ENCODE measurements at regions not wholly inside any gene's neighbourhood (a gene's known extent, or its start where the extent isn't known, plus 50 kb on each side); places are given as distances from the start of the nearest gene placed in this dataset.
"Not testable (repeated sequence)": the region's sequence is repeated elsewhere in the genome, so short reads cannot be mapped to it uniquely, and the experiment has no call there.

DNA sequence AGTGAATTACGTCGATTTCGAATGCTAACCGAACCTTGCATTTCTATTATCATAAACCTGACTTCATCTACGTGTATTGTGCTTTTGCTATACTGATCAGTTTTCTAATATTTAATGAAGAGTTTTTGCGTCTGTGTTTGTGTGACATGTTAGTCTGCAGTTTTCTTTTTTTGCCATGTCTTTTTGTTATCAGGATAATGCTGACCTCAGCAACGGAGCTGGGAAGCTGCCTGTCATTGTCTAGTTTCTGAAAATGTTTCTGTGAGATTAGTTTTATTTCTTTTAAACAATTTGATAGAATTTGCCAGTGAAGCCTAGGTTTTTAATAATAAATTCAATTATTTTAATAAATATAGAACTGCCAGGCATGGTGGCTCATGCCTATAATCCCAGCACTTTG is 139.3 kb downstream of the LAT start:
- not testable (repeated sequence) for DNase-seq

DNA sequence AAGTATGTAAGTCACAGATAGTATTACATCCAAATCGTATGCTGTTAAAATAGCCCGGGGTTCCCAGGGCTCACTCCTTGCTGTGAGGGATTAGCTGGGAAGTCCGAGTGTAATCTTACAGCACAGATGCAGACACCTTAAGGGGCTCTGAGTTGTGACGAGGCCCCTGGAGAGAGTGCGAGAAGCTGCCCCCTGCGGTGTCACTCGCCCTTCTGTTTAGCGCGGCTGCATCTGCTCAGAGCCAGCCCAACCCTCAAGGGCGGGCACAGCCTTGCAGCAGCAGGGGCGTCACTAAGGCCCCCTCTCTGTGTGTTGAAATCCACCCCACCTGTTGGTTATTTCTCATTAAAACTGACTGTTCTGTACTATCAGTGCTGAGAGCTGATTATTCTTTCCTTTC is 135.8 kb downstream of the LAT start:
- not testable (repeated sequence) for DNase-seq

DNA sequence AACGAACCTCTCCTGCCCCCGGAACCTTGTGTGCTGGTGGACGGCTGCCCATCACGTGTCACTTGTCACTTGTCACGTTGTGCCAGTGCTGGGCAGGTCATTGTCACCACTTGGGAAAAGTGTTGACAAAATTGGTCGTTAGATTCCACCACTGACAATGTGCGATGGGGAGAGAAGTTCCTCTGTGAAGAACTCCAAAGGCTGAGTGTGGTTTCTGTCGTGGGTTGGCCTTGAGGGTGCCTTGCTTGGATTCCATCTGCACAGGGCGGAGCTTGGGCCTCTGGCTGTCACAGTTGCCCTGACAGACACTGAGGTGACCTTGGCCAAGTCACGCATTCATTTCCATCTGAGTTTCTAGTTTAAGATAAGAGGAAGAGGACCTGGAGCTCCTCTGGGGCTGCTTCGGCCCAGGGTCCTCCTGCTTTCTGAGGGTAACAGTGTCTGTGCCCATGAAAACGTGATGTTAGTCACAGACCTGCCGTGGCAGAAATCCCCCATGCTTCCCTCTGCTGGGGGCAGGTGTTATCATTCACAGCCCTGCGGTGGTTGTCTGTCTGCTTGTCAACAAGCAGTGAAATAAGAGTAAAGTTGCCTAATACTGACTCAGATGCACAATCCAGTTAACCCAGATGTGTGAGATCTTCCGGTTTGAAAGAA is 133.6 kb downstream of the LAT start:
- DNase-seq, result peak; percentile 17

DNA sequence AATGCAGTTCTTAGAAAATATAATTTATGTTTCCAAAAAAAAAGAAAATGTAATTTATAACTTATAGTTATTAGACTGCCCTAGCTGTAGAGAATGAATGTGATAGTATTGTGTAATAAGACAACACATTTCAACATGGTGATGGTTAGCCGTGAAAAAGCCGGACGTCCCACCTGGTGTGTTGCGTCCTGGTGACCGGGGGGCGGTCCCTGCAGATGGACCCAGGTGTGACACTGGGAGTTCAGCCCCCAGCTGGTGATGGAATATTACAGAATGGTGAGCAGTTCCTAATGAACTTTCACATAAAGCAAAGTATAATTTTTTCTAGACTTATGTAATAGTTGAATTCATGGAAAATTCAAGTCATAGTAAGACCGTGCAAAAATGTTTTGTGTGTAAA is 132.8 kb downstream of the LAT start:
- no peak for DNase-seq

DNA sequence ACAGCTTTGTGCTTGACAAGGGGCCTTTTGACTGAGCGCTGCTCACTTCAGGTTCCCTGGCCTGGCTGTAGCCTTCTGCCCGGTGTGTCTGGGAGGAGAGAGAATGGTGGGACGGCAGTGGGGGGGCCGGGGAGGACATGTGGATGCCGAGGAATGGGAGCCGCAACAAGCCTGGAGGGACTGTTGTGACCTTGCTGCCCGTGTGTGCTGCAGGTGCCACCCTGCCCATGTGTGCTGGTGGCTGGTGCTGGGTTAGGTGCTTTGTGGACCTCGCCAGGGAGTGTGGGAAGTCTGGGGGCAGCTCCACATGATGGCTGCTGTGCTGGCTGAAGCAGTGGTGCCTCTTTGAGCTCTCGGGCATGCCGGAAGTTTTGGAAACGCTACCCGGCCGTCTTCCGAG is 132.1 kb downstream of the LAT start:
- DNase-seq, result no peak

DNA sequence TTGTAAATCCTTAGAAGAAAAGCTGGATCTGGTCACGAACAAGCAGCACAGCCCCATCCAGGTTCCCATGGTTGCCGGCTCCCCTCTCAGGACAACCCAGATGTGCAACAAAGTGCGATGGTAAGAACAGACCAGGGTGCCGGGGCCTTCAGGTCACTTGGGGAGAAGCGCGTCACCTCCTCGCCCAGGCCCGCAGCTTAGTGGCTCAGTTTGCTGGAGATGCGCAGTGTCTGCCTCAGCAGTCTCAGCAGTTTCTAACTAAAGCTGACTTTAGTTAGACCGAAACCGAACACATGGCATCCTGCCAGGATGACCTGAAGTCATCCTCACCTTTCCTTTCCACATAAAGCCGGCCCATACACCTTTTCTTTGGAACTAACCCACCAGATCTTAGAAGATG is 131.4 kb downstream of the LAT start:
- DNase-seq, result not testable (repeated sequence)

DNA sequence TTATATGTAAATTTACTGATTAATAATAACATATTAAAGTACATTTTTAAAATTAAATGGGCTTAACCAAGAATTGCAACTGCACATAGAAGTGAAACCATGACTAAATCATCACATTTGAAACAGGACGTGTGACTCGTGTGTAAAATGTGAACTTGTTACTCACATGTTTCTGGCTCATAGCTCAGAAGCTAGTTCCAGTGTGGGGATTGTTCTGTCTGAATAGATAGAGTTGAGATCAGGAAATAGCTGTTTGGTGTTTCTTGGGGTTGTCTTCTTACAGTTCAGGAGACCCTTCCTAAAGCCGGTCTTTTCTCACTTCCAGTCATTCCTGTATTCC is 130.9 kb downstream of the LAT start:
- not testable (repeated sequence) for DNase-seq

DNA sequence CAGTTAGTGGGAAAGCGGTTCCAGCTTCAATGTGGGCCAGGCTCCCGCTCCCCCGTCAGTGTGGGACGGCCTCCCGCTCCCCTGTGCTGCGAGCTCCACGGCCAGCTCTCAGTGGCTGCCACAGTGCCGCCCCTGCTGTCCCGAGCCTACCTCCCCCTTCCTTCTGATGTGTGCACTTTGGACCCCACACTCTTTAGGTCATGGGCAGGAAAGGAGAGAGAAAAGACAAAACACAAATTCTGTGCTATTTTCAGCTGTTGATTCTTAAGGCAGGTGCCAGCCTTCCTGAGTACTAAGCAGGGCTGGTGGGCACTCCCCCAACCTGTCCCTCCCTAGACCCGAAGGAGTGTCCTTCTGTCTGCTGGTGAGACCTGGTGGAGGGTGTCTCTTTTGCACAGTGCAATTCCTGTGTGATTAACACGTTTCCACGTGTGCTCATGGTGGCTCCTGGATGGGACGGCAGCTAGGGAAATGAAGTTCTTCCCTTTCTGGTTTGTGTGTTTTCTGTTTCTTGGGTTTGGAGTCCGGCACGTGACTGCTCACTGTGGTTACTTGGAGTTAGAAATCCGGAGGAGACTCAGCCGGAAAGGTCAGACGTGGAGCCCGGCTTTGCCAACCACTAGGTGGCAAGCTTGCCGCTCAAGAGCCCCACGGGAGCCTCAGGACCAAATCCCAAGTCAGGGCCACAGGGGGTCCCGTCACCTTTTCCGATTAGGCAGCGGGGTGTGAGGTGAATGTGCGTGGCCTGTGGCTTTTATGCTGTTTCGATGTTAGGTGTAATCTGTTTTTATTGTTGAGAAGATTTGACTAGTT is 130.3 kb downstream of the LAT start:
- DNase-seq, result not testable (repeated sequence)

DNA sequence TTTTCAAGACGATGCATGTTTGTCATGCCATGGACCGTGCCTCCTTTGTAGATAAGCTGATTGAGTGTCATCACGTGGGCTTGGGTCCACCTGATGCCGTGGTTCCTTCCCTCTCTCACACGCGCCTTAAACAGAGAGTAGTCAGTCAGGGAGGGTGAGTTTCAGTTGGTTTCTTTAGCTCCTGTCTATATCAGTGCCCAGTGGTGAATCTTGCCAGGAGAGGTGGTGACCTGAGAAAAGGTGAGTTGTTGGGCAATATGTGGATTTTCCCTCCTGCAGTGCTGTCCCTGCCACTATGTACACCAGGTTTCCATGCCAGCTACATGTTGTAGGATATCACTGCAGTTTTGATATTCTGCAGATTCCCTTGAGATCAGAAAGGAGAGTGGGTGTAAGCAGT is 129.7 kb downstream of the LAT start:
- DNase-seq, result no peak

DNA sequence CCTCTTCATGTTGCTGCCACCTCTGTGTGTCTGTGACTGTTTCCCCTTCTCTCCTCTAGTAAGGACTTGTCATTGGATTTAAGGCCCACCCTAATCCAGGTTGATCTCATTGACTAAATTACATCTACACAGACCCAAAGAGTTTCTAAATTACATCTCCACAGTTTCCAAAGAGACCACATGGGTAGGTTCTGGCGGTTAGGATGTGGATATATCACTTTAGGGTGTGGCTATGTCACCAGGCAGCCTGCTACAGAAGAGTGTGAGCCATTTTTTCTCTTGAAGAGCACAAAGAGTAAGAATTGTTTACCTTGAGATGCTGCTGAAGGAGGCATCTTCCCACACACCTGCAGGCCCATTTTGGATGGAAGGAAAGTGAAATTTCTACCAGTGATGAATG is 128.6 kb downstream of the LAT start:
- not testable (repeated sequence) for DNase-seq

DNA sequence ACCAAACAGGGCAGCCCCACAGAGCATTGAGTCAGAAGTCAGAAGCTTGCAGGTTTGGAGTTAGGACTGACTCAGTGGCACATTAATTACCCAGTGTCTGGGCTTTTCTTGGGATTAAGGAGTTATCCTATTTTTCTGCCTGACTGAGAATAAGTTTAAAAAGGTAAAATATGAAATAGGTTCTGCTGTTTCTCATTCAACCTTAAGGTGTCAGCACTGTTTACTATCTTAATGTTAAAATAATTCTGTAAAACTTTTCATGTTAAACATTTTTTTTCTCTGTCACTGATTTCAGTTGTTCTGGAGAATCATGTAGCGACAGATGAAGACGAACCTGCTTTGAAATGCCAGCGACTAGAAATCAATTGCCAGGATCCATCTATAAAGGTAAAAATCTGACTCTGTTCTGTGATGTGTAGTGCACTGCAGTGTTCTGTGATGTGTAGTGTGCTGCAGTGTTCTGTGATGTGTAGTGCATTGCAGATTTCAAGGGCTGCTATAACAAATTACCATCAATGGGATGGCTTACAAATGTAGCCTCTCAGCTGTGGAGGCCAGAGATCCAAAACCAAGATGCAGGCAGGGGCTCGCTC is 128.0 kb downstream of the LAT start:
- DNase-seq, result no peak

DNA sequence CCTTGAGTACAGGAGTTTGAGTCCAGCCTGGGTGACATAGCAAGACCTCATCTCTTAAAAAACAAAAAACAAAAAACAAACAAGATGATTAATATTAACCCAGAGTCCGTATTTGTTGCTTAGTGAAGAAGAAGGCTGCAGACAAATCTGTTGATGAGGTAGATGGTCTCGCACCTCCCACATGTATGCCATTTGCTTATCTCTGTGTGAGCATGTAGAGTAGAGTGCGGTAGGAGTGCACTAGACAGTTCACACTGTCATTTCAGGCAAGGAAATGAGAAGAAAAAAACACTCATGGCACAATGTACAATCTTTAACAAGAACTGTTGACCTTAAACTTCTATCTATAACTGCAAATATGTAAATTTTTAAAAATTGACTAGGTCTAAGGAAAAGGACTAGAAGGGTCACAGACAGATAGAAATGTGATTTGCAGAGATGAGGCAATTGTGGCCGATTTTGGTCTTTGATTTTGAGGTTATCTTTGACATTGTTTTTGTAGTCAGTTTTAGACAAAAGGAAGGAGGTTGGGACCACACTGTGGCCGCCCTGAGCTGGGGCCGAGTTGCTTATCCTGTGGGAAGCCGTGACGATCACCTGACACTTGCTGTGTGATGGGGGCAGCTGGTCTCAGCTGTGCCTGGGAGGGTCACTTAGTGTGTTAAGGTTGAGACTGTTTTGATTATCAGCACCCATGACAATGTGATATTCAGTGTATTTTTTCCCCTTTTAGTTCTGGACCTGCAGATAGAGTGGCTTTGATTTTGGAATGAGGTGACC is 127.2 kb downstream of the LAT start:
- not testable (repeated sequence) for DNase-seq

DNA sequence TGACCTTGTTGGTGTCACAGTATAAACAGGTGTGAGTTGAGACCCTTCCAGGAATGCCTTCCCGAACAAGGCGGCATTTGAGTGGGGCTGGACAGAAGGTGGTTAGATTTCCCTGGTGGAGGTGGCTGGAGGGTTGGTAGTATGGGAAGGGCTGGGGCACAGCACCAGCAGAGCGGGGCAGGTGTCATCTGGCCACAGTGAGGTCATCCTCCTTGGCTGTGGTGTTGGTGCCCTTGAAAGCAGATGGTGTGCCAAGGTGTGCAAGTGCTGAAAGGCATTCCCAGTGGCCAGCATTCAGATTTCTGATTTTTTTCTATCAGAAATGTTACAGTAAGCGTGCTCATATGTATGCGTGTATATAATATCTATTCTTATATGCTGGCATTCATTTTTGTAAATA is 126.6 kb downstream of the LAT start:
- no peak for DNase-seq

DNA sequence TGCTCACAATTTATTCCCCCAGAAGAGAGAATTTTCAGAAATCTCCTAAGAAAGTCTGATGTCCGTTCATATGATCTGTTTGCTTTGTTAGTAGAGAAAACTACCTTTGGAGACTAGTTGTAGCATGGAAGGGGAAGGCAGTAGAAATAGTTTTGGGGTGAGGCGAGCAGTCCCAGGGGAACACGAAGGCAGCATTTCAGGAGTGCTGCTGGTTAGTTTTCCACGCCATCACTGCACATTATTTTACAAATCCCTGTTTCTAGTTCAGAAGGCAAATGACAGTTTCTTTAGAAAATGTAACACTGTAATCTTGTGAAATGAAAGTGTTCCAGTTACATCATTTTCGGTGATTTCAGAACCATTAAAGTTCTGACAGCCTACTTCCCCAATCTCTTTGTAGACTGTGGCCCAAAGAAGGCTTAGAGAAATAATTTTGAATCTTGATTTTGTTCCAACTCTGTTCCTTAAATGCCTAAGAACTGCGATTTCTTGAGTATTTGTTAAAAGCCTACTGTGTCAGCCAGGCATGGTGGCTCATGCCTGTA is 123.8 kb downstream of the LAT start:
- not testable (repeated sequence) for DNase-seq

DNA sequence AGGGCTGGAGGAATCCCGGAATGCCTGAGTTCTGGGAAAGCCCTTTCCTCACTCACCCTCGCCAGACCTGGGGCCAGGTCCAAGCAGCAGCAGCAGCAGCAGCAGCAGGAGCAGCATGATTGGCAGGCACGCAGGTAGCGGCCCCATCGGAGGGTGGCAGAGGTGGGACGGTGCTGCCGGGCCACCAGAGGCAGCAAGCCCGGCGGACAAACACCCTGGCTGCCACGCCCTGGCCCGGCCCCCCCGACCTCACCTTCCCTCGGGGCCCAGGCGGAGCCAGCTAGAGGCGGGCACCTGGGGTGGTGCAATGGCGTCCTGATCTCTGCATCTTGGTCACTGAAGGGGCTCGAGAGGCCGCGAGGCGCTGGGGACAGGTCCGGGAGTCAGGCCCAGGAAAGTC is 122.4 kb downstream of the LAT start:
- no peak for DNase-seq

DNA sequence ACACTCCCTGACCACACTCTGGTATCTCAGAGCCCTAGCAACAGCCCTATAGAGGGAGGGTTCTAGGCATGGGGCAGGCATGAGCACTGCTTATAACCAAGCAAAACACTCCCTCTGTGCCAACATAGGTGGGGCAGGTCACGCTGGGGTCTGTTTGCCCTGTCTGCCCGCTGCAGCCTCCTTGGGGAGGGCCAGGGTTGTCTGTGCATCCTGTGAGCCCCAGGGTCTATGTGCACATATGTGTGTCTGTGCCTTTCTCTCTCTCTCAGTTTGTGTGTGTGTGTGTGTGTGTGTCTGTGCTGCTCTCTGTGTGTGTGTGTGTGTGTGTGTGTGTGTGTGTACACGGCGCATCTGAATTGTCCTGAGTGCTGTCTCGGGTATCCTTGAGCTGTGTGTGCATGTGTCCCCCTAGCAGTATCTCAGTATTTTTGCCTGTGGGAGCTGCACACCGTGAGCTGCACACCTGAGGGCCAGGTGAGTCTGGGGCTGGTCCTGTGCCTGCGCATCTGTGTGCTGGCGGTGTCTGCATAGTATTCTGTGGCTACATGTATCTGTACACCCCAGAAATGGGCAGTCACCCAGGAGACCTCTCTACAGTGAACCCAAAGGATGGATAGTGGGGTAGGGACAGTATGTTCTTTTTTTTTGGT is 121.5 kb downstream of the LAT start:
- DNase-seq, result not testable (repeated sequence)

DNA sequence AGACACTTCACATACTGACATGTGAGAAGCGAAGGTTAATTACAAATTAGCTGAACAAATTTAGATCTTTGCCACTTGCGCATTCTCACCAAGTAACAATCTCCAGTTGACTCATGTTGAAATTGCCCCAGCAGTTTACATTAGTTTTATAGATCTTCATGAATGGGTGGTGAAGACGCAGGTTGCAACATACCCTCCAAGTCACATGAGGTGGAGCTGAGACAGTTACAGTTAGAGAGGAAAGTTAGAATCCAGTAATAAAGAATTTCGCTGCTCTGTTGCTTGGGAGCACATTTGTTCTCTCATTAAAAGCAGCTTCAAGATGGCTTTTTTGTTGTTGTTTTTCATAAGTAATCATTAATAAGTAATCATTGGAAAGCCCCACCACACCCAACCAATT is 119.7 kb downstream of the LAT start:
- not testable (repeated sequence) for DNase-seq

DNA sequence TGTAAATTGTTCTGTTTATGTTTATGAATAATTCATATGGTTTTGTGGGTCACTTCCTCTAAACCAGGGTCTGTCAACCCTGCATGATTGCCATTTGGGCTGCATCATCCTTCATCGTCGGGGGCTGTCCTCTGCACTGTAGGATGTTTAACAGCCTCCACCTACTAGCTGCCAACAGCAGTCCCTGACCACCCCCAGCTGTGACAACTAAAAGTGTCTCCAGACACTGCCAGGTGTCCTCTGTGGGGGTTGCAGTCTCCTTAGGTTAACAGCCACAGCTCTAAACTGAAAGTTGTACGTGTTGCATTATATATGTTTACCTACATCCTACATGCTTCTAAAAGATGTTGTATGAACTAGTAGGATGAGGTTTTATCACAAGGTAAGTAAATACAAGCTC is 113.1 kb downstream of the LAT start:
- DNase-seq, result not testable (repeated sequence)

DNA sequence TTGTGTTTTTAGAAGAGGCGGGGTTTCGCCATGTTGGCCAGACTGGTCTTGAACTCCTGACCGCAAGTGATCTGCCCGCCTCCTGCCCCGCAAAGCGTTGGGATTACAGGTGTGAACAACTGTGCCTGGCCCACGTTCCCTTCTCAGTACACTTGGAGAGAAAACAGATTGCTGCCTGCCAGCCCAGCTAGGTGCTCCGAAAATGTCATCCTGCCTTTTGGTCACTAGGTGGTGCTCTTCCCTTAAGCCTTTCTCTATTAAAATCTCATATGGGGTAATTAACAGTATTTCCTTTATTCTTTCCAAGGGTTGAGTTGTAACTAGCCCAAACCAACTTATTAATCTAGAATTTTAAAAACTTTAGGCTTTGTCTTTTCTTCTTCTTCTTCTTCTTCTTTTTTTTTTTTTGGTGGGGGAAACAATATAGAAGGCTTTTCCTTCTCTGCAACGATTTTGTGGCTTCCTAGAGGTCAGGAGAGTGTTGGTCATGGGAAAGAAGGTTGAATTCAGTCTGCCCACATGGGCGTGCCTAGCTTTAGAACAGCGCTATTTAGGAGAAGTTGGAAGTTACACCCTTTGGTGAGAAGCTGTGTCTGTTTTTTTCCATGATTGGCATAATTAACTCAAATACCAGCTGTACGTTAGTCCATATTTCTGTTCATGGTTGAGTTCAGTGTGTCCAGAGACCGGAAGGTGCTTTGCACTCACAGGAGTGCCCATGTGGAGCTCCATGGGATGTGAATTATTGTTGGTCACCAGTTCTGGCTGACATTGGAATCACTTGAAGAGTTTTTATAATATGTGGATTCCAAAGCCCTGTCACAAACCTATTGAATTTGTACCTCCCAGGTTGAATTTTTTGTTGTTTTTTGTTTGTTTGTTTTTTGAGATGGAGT is 110.1 kb downstream of the LAT start:
- DNase-seq, result not testable (repeated sequence)

DNA sequence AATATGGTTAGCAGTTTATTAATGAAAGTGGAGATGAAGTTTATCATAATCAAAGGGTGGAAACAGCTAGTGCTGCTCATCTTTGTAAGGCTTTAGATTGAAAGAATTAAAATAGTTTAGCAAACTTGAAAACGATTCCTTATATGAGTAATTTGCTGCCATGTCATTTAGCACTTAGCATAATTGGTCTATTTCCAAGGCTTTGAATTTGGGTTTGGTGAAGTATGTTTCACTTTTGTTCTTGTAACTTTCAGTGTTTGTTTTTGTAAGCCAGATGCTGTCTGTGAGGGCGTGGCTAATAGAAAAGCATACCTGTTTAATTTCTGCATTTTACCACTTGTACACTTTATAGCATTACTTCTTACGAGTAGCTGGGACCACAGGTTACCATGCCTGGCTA is 109.5 kb downstream of the LAT start:
- DNase-seq, result not testable (repeated sequence)

DNA sequence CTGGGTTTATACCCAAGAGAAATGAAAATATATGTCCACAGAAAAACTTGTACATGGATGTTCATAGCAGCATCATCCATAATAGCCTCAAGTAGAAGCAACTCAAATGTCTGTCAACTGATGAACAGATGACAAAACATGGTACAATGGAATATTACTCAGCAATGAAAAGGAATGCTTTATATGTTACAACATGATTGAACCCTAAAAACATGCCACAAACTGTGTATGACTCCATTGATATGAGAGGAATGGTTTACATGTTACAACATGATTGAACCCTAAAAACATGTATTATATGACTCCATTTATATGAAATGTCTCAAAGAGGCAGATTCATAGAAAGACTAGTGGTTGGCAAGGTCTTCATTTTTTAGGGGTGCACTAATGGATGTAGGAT is 104.8 kb downstream of the LAT start:
- DNase-seq, result not testable (repeated sequence)
